B cell (primary cell): ENCODE measurements at regions not wholly inside any gene's neighbourhood (a gene's known extent, or its start where the extent isn't known, plus 50 kb on each side); places are given as distances from the start of the nearest gene placed in this dataset.

Experiments used
- ATAC-seq: fragments of 200-7000 bp; cut with Tn5 transposase; one replicate; pipeline ENCODE4 v1.10.0; 2021; ENCODE audit warnings: low read depth, mild to moderate bottlenecking, moderate number of reproducible peaks, moderate library complexity
- CTCF ChIA-PET: fragments of 350-600 bp; sonication (Branson Sonifier 250); formaldehyde crosslinking; loops from one replicate; lab custom pipeline; 2021; ENCODE audit warnings: antibody characterized with exemption, inconsistent platforms; lab: Charles Lee
- POLR2A ChIA-PET: fragments of 350-600 bp; sonication (Branson Sonifier 250); formaldehyde crosslinking; loops from one replicate; lab custom pipeline; 2021; ENCODE audit warnings: antibody characterized with exemption; lab: Charles Lee
- DNase-seq: peaks from one replicate; pipeline ENCODE4 v3.0.0; 2013
- H2AFZ ChIP-seq: 2 replicates; pipeline ENCODE4 v1.6.1; 2012; ENCODE audit warnings: mild to moderate bottlenecking, low read depth, low read length; ENCODE audit not compliant: insufficient read depth, poor library complexity, severe bottlenecking
- H3K27ac ChIP-seq, 2 donors: 1 replicate in 1 of 2; 2 replicates in 1 of 2; pipeline ENCODE4 v1.5.1; 2012 to 2013; ENCODE audit warnings: low read length in 2 of 2, mild to moderate bottlenecking in 2 of 2, moderate library complexity in 1 of 2
- H3K27me3 ChIP-seq, 4 experiments: fragments of 200-600 bp in 1 of 4; sonication (generic) in 1 of 4; replicated peaks in 1 of 4; 1 replicate in 2 of 4; 2 replicates in 2 of 4; pipeline versions ENCODE4 v1.6.1 to v1.7.0; 2013 to 2016; ENCODE audit warnings: low read length in 3 of 4, mild to moderate bottlenecking in 2 of 4, mixed read lengths in 1 of 4, moderate library complexity in 1 of 4; ENCODE audit not compliant: insufficient read depth in 4 of 4, control insufficient read depth in 3 of 4; ENCODE audit errors: control extremely low read depth in 1 of 4
- H3K36me3 ChIP-seq, 2 experiments: replicated peaks in 1 of 2; 1 replicate in 1 of 2; 2 replicates in 1 of 2; pipeline versions ENCODE4 v1.6.1 to v1.7.1; 2013; ENCODE audit warnings: low read length in 1 of 2; ENCODE audit not compliant: insufficient read depth in 2 of 2, control insufficient read depth in 1 of 2; ENCODE audit errors: control extremely low read depth in 1 of 2, extremely low read depth in 1 of 2
- H3K4me1 ChIP-seq, 2 donors: fragments of 200-600 bp in 1 of 2; sonication (generic) in 1 of 2; 1 replicate in 1 of 2; 2 replicates in 1 of 2; pipeline versions ENCODE4 v1.5.1 to v1.6.1; 2013 to 2017; ENCODE audit warnings: low read length in 2 of 2; ENCODE audit not compliant: control insufficient read depth in 2 of 2, insufficient read depth in 2 of 2
- H3K4me2 ChIP-seq: replicated peaks from 2 replicates; pipeline ENCODE3; 2012; ENCODE audit warnings: mild to moderate bottlenecking, low read depth, low read length; ENCODE audit not compliant: poor library complexity, severe bottlenecking
- H3K4me3 ChIP-seq, 5 experiments: fragments of 200-600 bp in 1 of 5; sonication (generic) in 1 of 5; 1 replicate in 3 of 5; 2 replicates in 2 of 5; pipeline versions ENCODE4 v1.5.1 to v1.7.0; 2011 to 2016; ENCODE audit warnings: low read length in 4 of 5, mild to moderate bottlenecking in 4 of 5, low read depth in 2 of 5, control low read depth in 1 of 5, moderate library complexity in 1 of 5; ENCODE audit not compliant: insufficient read depth in 1 of 5; ENCODE audit errors: control extremely low read depth in 1 of 5, extremely low read depth in 1 of 5
- H3K79me2 ChIP-seq: fragments of 200-600 bp; sonication (generic); one replicate; pipeline ENCODE4 v1.6.0; 2016; ENCODE audit warnings: low read length; ENCODE audit not compliant: control insufficient read depth, insufficient read depth
- H3K9ac ChIP-seq: fragments of 200-600 bp; sonication (generic); 2 replicates; pipeline ENCODE4 v1.6.1; 2017; ENCODE audit warnings: mild to moderate bottlenecking, low read length, moderate library complexity
- H3K9me3 ChIP-seq, 3 donors: one replicate each; pipeline versions ENCODE4 v1.6.1 to v1.7.1; 2013; ENCODE audit warnings: low read length in 2 of 3; ENCODE audit not compliant: control insufficient read depth in 2 of 3, insufficient read depth in 1 of 3; ENCODE audit errors: control extremely low read depth in 1 of 3
- H4K20me1 ChIP-seq: 2 replicates; pipeline ENCODE4 v1.6.0; 2012; ENCODE audit warnings: mild to moderate bottlenecking, low read length; ENCODE audit not compliant: insufficient read depth, control insufficient read depth, poor library complexity, severe bottlenecking
- H3K27ac Mint-ChIP-seq: one replicate; pipeline ENCODE4 v1.8.0; 2021; ENCODE audit warnings: mixed read lengths
- H3K27me3 Mint-ChIP-seq: one replicate; pipeline ENCODE4 v1.8.0; 2021; ENCODE audit warnings: mixed read lengths
- H3K4me1 Mint-ChIP-seq: one replicate; pipeline ENCODE4 v1.8.0; 2021; ENCODE audit warnings: mixed read lengths
- H3K4me3 Mint-ChIP-seq: one replicate; pipeline ENCODE4 v1.8.0; 2021; ENCODE audit warnings: mixed read lengths
- H3K9me3 Mint-ChIP-seq: one replicate; pipeline ENCODE4 v1.8.0; 2022; ENCODE audit warnings: mixed read lengths; ENCODE audit not compliant: insufficient read depth
- EZH2 ChIP-seq: IDR thresholded peaks from 2 replicates; pipeline ENCODE4 v1.6.1; 2012; ENCODE audit warnings: borderline replicate concordance, low read depth, mild to moderate bottlenecking, moderate library complexity, low read length; ENCODE audit not compliant: insufficient read depth, poor library complexity, severe bottlenecking
- WGBS: methylation state at CpG from one replicate; pipeline ENCODE4 v1.1.5; 2013; ENCODE audit warnings: missing lambda C conversion rate; ENCODE audit not compliant: insufficient coverage; 5-methylcytosine and 5-hydroxymethylcytosine counted together
- intact Hi-C: fragments of 100-400 bp; cut with micrococcal nuclease; formaldehyde crosslinking; loops from one replicate; pipeline ENCODE4 v1.10.0; 2022
- TF ChIP-seq, protein P1 (sequence below): fragments of 200-600 bp; IDR thresholded peaks from one replicate; pipeline ENCODE4 v1.8.0; 2022; ENCODE audit warnings: antibody characterized with exemption, mild to moderate bottlenecking

DNA sequence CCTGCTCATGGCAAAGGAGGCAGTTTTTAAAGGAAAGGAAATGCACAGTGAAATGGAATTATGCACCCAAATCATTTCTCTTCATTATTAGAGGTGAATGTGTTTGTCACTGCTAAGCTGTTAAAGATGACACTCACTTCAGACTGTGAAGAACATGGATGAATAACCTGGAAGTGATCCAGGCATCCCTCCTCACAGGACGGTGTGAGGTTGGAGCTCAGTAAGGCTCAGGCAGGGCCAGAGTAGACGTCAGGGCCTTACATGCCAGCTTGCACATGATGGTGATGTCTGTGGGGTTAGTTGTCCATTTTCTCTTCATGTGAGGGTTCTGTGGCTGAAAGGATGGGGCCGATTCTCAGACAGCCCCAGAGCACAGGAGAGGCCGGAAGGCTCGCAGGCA, 273.1 kb downstream of the PCNX1 start:
- Histone ChIP-seq H3K4me1 (no peaks in the 10 kb centered on the region), H4K20me1 (no peaks in the 10 kb centered on the region), H3K36me3 (no peaks in the 10 kb centered on the region), H3K9me3 (no peaks in the 10 kb centered on the region), H2AFZ (no peak overlapping the region), H3K9ac (no peak overlapping the region), H3K4me2 (no peak overlapping the region), H3K27ac (no peak overlapping the region), H3K4me3 (no peak overlapping the region), H3K27me3 (peaks cover 0 to 7% (median 0%) of the 10 kb centered on the region in 4 experiments), H3K79me2 (no peaks in the 10 kb centered on the region)
- CTCF ChIA-PET, result no interaction called here
- Mint-ChIP-seq H3K4me3 (no peak overlapping the region), H3K27me3 (peaks cover 10% of the 10 kb centered on the region), H3K27ac (no peak overlapping the region), H3K9me3 (no peaks in the 10 kb centered on the region), H3K4me1 (no peaks in the 10 kb centered on the region)
- 100% methylated on average over 4 of the region's 5 CpGs for WGBS
- no peak for ATAC-seq
- POLR2A ChIA-PET, result no interaction called here
- no peak for DNase-seq
- intact Hi-C loops, result no loop called here
- TF ChIP-seq, protein P1, sequence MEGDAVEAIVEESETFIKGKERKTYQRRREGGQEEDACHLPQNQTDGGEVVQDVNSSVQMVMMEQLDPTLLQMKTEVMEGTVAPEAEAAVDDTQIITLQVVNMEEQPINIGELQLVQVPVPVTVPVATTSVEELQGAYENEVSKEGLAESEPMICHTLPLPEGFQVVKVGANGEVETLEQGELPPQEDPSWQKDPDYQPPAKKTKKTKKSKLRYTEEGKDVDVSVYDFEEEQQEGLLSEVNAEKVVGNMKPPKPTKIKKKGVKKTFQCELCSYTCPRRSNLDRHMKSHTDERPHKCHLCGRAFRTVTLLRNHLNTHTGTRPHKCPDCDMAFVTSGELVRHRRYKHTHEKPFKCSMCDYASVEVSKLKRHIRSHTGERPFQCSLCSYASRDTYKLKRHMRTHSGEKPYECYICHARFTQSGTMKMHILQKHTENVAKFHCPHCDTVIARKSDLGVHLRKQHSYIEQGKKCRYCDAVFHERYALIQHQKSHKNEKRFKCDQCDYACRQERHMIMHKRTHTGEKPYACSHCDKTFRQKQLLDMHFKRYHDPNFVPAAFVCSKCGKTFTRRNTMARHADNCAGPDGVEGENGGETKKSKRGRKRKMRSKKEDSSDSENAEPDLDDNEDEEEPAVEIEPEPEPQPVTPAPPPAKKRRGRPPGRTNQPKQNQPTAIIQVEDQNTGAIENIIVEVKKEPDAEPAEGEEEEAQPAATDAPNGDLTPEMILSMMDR, result no peak
- TF ChIP-seq EZH2, result no peak

DNA sequence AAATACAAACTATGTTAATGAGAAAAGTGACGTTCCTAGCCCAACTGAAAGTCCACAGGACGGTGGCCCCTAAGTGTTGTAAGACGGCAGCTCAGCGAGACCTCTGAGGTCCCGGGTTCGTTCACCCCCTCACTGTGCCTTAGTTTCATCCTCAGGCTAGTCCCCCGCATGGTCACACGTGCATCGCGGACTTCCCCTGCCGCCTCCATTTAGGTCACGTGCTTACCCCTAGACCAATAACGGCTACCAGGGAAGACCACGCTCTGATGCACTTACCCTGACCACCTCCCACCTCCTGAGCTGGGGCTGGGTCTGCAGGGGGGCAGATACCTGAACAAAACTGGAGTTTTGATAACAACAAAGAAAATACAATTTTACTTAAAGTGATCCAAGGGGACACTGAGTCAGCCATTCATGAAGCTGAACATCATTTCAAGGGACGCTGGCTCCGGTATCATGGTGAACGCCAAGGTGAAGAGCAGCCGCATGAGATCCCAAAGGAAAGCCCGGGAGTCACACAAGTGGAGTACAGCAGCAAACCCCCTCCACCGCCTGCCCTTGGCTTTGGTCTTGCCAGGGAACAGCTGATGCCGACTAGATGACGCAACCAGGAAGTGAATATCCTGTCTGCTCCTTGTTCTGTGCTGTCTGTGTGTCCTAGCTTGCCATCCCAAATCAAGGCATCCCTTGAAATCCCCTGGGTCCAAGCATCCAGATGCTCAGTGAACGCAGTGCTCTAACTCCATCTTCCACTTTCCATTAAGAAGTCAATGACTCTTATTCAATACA, 274.1 kb downstream of the PCNX1 start:
- Mint-ChIP-seq H3K4me1 (no peaks in the 10 kb centered on the region), H3K27me3 (peaks cover 18% of the 10 kb centered on the region), H3K27ac (no peak overlapping the region), H3K4me3 (no peak overlapping the region), H3K9me3 (no peaks in the 10 kb centered on the region)
- 95% methylated on average over 23 of the region's 23 CpGs for WGBS
- H3K4me2 ChIP-seq, result no peak overlapping the region
- H3K27ac ChIP-seq, result no peak overlapping the region
- ATAC-seq (no peak), DNase-seq (no peak)
- no peaks in the 10 kb centered on the region for H3K79me2 ChIP-seq
- TF ChIP-seq, protein P1, result no peak
- TF ChIP-seq EZH2, result no peak
- H3K9me3 ChIP-seq, result peaks cover 0 to 2% (median 0%) of the 10 kb centered on the region in 3 donors
- H3K4me3 ChIP-seq, result no peak overlapping the region
- H4K20me1 ChIP-seq, result no peaks in the 10 kb centered on the region
- no peak overlapping the region for H3K9ac ChIP-seq
- no peak overlapping the region for H2AFZ ChIP-seq
- peaks cover 0 to 11% (median 0%) of the 10 kb centered on the region in 4 experiments for H3K27me3 ChIP-seq
- no peaks in the 10 kb centered on the region for H3K4me1 ChIP-seq
- ChIA-PET POLR2A (no interaction called here), CTCF (interaction anchor here (0.5 kb wide), 1 partner anchor 354 kb away, joined by 4 read pairs; no protein-coding TSS in a partner anchor)
- intact Hi-C loops, result no loop called here
- H3K36me3 ChIP-seq, result no peaks in the 10 kb centered on the region
